MCF 10A (cell line): ENCODE measurements at regions not wholly inside any gene's neighbourhood (a gene's known extent, or its start where the extent isn't known, plus 50 kb on each side); places are given as distances from the start of the nearest gene placed in this dataset.

Source experiments
- BruUV-seq: library from RNA; stranded (reverse); fragments of 400-500 nt; replicated peaks from 2 replicates; lab custom pipeline; 2021; lab: Mats Ljungman, UMichigan
- CTCF ChIA-PET: fragments of 300-600 bp; sonication (Branson Sonifier 250); formaldehyde crosslinking; extraction: SDS; loops from one replicate; lab custom pipeline; 2021; ENCODE audit warnings: antibody characterized with exemption, inconsistent platforms; lab: Yijun Ruan, JAX
- POLR2A ChIA-PET: fragments of 300-600, 350-650 bp; sonication (Branson Sonifier 250); formaldehyde crosslinking; extraction: SDS; loops from one replicate; lab custom pipeline; 2020; ENCODE audit warnings: antibody characterized with exemption, inconsistent platforms; lab: Yijun Ruan, JAX
- DNase-seq: peaks from one replicate; pipeline ENCODE4 v3.0.0-alpha.2; 2018; ENCODE audit not compliant: unreplicated experiment
- H3K27ac Mint-ChIP-seq: one replicate; pipeline ENCODE4 v1.8.0; 2022; ENCODE audit warnings: mild to moderate bottlenecking, low read depth, mixed read lengths; ENCODE audit not compliant: unreplicated experiment
- H3K27me3 Mint-ChIP-seq: one replicate; pipeline ENCODE4 v1.8.0; 2022; ENCODE audit warnings: mixed read lengths; ENCODE audit not compliant: insufficient read depth, unreplicated experiment
- H3K36me3 Mint-ChIP-seq: one replicate; pipeline ENCODE4 v1.8.0; 2022; ENCODE audit warnings: mild to moderate bottlenecking, moderate library complexity, mixed read lengths; ENCODE audit not compliant: insufficient read depth, unreplicated experiment
- H3K4me1 Mint-ChIP-seq: one replicate; pipeline ENCODE4 v1.8.0; 2022; ENCODE audit warnings: mixed read lengths; ENCODE audit not compliant: insufficient read depth, unreplicated experiment
- H3K4me3 Mint-ChIP-seq: one replicate; pipeline ENCODE4 v1.8.0; 2022; ENCODE audit warnings: mild to moderate bottlenecking, moderate library complexity, mixed read lengths; ENCODE audit not compliant: unreplicated experiment
- H3K9me3 Mint-ChIP-seq: one replicate; pipeline ENCODE4 v1.8.0; 2022; ENCODE audit warnings: mixed read lengths; ENCODE audit not compliant: unreplicated experiment
- intact Hi-C: fragments of 100-400 bp; cut with micrococcal nuclease; formaldehyde crosslinking; loops from 2 replicates; pipeline ENCODE4 v1.14.1; 2022
- TF ChIP-seq, protein P1 (sequence below): fragments of 200-600 bp; IDR thresholded peaks from one replicate; pipeline ENCODE4 v1.8.0; 2022; ENCODE audit warnings: antibody characterized with exemption, mild to moderate bottlenecking; ENCODE audit not compliant: unreplicated experiment

DNA sequence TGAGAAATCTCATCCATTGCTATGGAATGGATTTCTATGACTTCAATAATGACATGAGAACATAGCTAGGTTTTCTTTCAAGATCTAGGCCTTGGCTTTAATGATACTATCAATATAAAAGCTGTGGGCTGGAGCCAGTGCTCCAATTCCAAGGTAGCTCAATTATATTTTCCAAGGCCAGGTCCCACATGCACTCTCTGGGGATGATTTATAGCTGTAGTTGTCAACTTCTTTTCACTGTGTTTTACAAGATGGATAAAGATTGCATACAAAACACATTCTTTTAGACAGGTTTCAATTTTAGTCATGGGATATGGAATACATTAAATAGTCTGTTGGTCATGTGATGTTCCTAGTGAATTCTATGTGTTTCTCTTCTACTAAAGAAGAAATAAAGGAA, 156.7 kb downstream of the DCAF12L1 start:
- Mint-ChIP-seq H3K4me1 (no peaks in the 10 kb centered on the region), H3K27me3 (no peaks in the 10 kb centered on the region), H3K9me3 (peaks cover 8% of the 10 kb centered on the region), H3K36me3 (no peaks in the 10 kb centered on the region), H3K27ac (no peak overlapping the region), H3K4me3 (no peak overlapping the region)
- ChIA-PET POLR2A (no interaction called here), CTCF (no interaction called here)
- DNase-seq: no peak
- intact Hi-C loops: no loop called here
- BruUV-seq: no TSS peak
- TF ChIP-seq, protein P1, sequence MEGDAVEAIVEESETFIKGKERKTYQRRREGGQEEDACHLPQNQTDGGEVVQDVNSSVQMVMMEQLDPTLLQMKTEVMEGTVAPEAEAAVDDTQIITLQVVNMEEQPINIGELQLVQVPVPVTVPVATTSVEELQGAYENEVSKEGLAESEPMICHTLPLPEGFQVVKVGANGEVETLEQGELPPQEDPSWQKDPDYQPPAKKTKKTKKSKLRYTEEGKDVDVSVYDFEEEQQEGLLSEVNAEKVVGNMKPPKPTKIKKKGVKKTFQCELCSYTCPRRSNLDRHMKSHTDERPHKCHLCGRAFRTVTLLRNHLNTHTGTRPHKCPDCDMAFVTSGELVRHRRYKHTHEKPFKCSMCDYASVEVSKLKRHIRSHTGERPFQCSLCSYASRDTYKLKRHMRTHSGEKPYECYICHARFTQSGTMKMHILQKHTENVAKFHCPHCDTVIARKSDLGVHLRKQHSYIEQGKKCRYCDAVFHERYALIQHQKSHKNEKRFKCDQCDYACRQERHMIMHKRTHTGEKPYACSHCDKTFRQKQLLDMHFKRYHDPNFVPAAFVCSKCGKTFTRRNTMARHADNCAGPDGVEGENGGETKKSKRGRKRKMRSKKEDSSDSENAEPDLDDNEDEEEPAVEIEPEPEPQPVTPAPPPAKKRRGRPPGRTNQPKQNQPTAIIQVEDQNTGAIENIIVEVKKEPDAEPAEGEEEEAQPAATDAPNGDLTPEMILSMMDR: no peak

DNA sequence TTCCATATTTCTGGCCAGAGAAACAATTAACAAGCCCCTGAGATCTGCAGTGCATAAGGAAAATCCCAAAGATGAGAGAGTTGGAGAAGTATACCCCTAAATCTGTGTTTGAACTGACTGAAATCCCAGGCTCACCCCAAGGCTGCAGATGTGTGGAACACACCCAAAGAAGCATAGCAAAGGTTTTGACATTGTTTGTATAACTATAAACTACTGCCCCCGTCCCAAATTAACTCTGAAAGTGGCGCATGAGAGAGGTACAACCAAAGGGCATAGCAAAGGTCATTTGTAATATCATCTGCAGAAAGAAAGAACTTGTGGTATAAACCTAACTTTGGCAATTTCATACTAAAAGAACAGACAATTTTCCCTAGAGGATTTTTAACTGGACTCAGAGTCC, 157.9 kb downstream of the DCAF12L1 start:
- H3K9me3 Mint-ChIP-seq: peaks cover 5% of the 10 kb centered on the region
- ChIA-PET POLR2A (no interaction called here), CTCF (no interaction called here)
- no TSS peak for BruUV-seq
- no peaks in the 10 kb centered on the region for H3K4me1 Mint-ChIP-seq
- H3K27ac Mint-ChIP-seq: no peak overlapping the region
- intact Hi-C loops: no loop called here
- DNase-seq: no peak
- H3K27me3 Mint-ChIP-seq: no peaks in the 10 kb centered on the region
- no peak overlapping the region for H3K4me3 Mint-ChIP-seq
- H3K36me3 Mint-ChIP-seq: no peaks in the 10 kb centered on the region
- TF ChIP-seq, protein P1: no peak

GRCh38 chrX:126393284-126393683, 159.3 kb downstream of the DCAF12L1 start:
- TF ChIP-seq, protein P1: no peak
- no peaks in the 10 kb centered on the region for H3K9me3 Mint-ChIP-seq
- no peaks in the 10 kb centered on the region for H3K4me1 Mint-ChIP-seq
- no TSS peak for BruUV-seq
- DNase-seq: no peak
- POLR2A ChIA-PET: no interaction called here
- CTCF ChIA-PET: no interaction called here
- H3K27me3 Mint-ChIP-seq: no peaks in the 10 kb centered on the region
- no peak overlapping the region for H3K27ac Mint-ChIP-seq
- no peaks in the 10 kb centered on the region for H3K36me3 Mint-ChIP-seq
- no peak overlapping the region for H3K4me3 Mint-ChIP-seq
- intact Hi-C loops: no loop called here

DNA sequence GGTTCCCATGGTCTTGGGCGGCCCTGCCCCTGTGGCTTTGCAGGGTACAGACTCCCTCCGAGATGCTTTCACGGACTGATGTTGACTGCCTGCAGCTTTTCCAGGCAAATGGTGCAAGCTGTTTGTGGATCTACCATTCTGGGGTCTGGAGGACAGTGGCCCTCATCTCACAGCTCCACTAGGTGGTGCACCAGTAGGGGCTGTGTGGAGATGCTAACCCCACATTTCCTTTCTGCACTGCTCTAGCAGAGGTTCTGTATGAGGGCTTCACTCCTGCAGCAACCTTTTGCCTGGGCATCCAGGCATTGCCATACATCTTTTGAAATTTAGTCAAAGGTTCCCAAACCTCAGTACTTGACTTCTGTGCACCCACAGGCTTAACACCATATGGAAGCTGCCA, 176.1 kb downstream of the DCAF12L1 start:
- POLR2A ChIA-PET: no interaction called here
- Mint-ChIP-seq H3K4me3 (no peak overlapping the region), H3K27ac (no peak overlapping the region), H3K9me3 (peaks cover 19% of the 10 kb centered on the region), H3K4me1 (no peaks in the 10 kb centered on the region), H3K36me3 (no peaks in the 10 kb centered on the region), H3K27me3 (no peaks in the 10 kb centered on the region)
- intact Hi-C loops: no loop called here
- no TSS peak for BruUV-seq
- CTCF ChIA-PET: interaction anchor here (0.6 kb wide), 1 partner anchor 38 kb away, joined by 3 read pairs; no protein-coding TSS in a partner anchor
- no peak for DNase-seq
- TF ChIP-seq, protein P1: no peak
